ENCODE measurements at regions not wholly inside any gene's neighbourhood (a gene's known extent, or its start where the extent isn't known, plus 50 kb on each side); places are given as distances from the start of the nearest gene placed in this dataset.

- no peak for DNase-seq (ENCODE audit: low read depth)
- TF ChIP-seq, protein P1, sequence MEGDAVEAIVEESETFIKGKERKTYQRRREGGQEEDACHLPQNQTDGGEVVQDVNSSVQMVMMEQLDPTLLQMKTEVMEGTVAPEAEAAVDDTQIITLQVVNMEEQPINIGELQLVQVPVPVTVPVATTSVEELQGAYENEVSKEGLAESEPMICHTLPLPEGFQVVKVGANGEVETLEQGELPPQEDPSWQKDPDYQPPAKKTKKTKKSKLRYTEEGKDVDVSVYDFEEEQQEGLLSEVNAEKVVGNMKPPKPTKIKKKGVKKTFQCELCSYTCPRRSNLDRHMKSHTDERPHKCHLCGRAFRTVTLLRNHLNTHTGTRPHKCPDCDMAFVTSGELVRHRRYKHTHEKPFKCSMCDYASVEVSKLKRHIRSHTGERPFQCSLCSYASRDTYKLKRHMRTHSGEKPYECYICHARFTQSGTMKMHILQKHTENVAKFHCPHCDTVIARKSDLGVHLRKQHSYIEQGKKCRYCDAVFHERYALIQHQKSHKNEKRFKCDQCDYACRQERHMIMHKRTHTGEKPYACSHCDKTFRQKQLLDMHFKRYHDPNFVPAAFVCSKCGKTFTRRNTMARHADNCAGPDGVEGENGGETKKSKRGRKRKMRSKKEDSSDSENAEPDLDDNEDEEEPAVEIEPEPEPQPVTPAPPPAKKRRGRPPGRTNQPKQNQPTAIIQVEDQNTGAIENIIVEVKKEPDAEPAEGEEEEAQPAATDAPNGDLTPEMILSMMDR (IDR thresholded peaks at IDR 0.05; ENCODE audit: low read depth, low read length, missing control alignments), result no peak
Observed at GRCh38 chr2:220226076-220226475, 598.6 kb downstream of the SLC4A3 start.

GRCh38 chr2:220226546-220226945 is 599.1 kb downstream of the SLC4A3 start:
- no peak overlapping the region for H3K4me3 ChIP-seq (ENCODE audit: low read depth, low read length)
- TF ChIP-seq, protein P1 (IDR thresholded peaks at IDR 0.05; ENCODE audit: low read depth, low read length, missing control alignments), result no peak
- no peak for DNase-seq (ENCODE audit: low read depth)

More at GRCh38 chr2:220226076-220226475, 598.6 kb downstream of the SLC4A3 start:
- no peak overlapping the region for H3K4me3 ChIP-seq (ENCODE audit: low read depth, low read length)

GRCh38 chr2:220227266-220227920 is 600.0 kb downstream of the SLC4A3 start:
- TF ChIP-seq, protein P1 (IDR thresholded peaks at IDR 0.05; ENCODE audit: low read depth, low read length, missing control alignments), result no peak
- DNase-seq (ENCODE audit: low read depth), result no peak
- no peak overlapping the region for H3K4me3 ChIP-seq (ENCODE audit: low read depth, low read length)

- DNase-seq (ENCODE audit: low read depth), result no peak
- H3K4me3 ChIP-seq (ENCODE audit: low read depth, low read length), result no peak overlapping the region
- TF ChIP-seq, protein P1 (IDR thresholded peaks at IDR 0.05; ENCODE audit: low read depth, low read length, missing control alignments), result no peak
Observed at GRCh38 chr2:220228310-220229006, 601.0 kb downstream of the SLC4A3 start.

GRCh38 chr2:220240641-220241040 is 613.2 kb downstream of the SLC4A3 start:
- TF ChIP-seq, protein P1 (IDR thresholded peaks at IDR 0.05; ENCODE audit: low read depth, low read length, missing control alignments), result no peak
- DNase-seq (ENCODE audit: low read depth), result no peak
- H3K4me3 ChIP-seq (ENCODE audit: low read depth, low read length), result no peak overlapping the region

DNA sequence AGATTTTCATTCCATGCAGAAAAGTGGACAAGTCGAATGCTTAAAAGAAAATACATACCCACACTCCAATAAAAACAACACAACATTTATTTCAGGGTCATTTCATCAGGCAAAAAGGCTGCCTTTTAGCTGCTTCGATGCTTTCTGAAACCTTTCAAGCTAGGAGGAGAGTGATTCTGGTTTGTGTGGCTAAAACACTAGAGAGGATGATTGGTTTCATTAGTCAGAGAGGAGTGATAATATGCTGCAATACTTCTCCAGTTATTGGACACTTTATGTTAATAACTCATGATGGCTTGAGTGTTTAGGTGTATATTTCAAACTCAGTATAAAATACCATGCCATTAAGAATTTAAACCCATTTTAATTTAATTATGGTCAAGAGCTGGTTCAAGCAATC is 614.0 kb downstream of the SLC4A3 start:
- no peak overlapping the region for H3K4me3 ChIP-seq (ENCODE audit: low read depth, low read length)
- TF ChIP-seq, protein P1 (IDR thresholded peaks at IDR 0.05; ENCODE audit: low read depth, low read length, missing control alignments), result no peak
- DNase-seq (ENCODE audit: low read depth), result no peak
